GM12878 (cell line): ENCODE measurements at regions not wholly inside any gene's neighbourhood (a gene's known extent, or its start where the extent isn't known, plus 50 kb on each side); places are given as distances from the start of the nearest gene placed in this dataset.

Source experiments
- BMI1 ChIP-seq: fragments of 450-650 bp; IDR thresholded peaks from 2 replicates; pipeline ENCODE4 v1.6.1; 2016; ENCODE audit warnings: mild to moderate bottlenecking, moderate library complexity, borderline replicate concordance
- CREB1 ChIP-seq: IDR thresholded peaks from 2 replicates; pipeline ENCODE4 v1.6.1; 2012; ENCODE audit warnings: low read depth, mild to moderate bottlenecking, inconsistent platforms
- FOXM1 ChIP-seq: IDR thresholded peaks from 2 replicates; pipeline ENCODE4 v1.6.1; 2012; ENCODE audit warnings: low read depth, mild to moderate bottlenecking, inconsistent platforms, low read length, moderate library complexity
- HCFC1 ChIP-seq: fragments of 150-350 bp; IDR thresholded peaks from 2 replicates; pipeline ENCODE4 v1.6.1; 2014; ENCODE audit warnings: low read length
- LARP7 ChIP-seq: fragments of 450-650 bp; IDR thresholded peaks from 2 replicates; pipeline ENCODE4 v1.6.1; 2017; ENCODE audit warnings: mild to moderate bottlenecking
- MEF2B ChIP-seq: fragments of 450-650 bp; IDR thresholded peaks from 2 replicates; pipeline ENCODE4 v1.6.1; 2018; ENCODE audit warnings: mild to moderate bottlenecking, moderate library complexity; ENCODE audit not compliant: partially characterized antibody, poor library complexity, severe bottlenecking
- MTA3 ChIP-seq: IDR thresholded peaks from 2 replicates; pipeline ENCODE4 v1.6.1; 2012; ENCODE audit warnings: low read length, inconsistent platforms, borderline replicate concordance
- NR2C1 ChIP-seq: fragments of 450-650 bp; IDR thresholded peaks from 2 replicates; pipeline ENCODE4 v1.6.1; 2017; ENCODE audit warnings: antibody characterized with exemption, mild to moderate bottlenecking, moderate library complexity
- NR2F1 ChIP-seq: fragments of 450-650 bp; conservative IDR thresholded peaks from 2 replicates; pipeline ENCODE4 v1.6.1; 2017; ENCODE audit warnings: mild to moderate bottlenecking
- RBBP5 ChIP-seq: fragments of 200-600 bp; sonication (generic); conservative IDR thresholded peaks from 2 replicates; pipeline ENCODE4 v1.6.1; 2016
- RELA ChIP-seq: fragments of 450-650 bp; IDR thresholded peaks from 2 replicates; pipeline ENCODE4 v1.8.0; 2014; ENCODE audit warnings: borderline replicate concordance; ENCODE audit not compliant: partially characterized antibody
- SMAD5 ChIP-seq: IDR thresholded peaks from 2 replicates; pipeline ENCODE4 v1.6.1; 2016; ENCODE audit warnings: antibody characterized with exemption, low read depth
- SP1 ChIP-seq: IDR thresholded peaks from one replicate; pipeline ENCODE4 v1.6.1; 2011; ENCODE audit warnings: low read depth, low read length
- YY1 ChIP-seq: IDR thresholded peaks from 2 replicates; pipeline ENCODE4 v1.6.1; 2011; ENCODE audit warnings: low read depth, mild to moderate bottlenecking, low read length
- TF ChIP-seq, protein P1 (sequence below): fragments of 450-650 bp; IDR thresholded peaks from 2 replicates; pipeline ENCODE4 v1.6.1; 2016; ENCODE audit warnings: mild to moderate bottlenecking
- TF ChIP-seq, protein P2 (sequence below): IDR thresholded peaks from 2 replicates; pipeline ENCODE4 v1.6.1; 2011; ENCODE audit warnings: mild to moderate bottlenecking, low read depth, low read length, moderate library complexity; ENCODE audit not compliant: insufficient replicate concordance
- TF ChIP-seq, protein P3 (sequence below): fragments of 450-650 bp; IDR thresholded peaks from 2 replicates; pipeline ENCODE4 v1.6.1; 2017; ENCODE audit warnings: mild to moderate bottlenecking
- TF ChIP-seq, protein P4 (sequence below): fragments of 450-650 bp; IDR thresholded peaks from 2 replicates; pipeline ENCODE4 v1.6.1; 2017; ENCODE audit warnings: mild to moderate bottlenecking, low read depth, inconsistent platforms; ENCODE audit not compliant: poor library complexity, severe bottlenecking
- TF ChIP-seq, protein P5 (sequence below): fragments of 450-650 bp; conservative IDR thresholded peaks from 2 replicates; pipeline ENCODE4 v1.6.1; 2017; ENCODE audit warnings: mild to moderate bottlenecking, moderate library complexity
- TF ChIP-seq, protein P6 (sequence below): IDR thresholded peaks from 2 replicates; pipeline ENCODE4 v1.6.1; 2012; ENCODE audit warnings: low read length, inconsistent platforms

DNA sequence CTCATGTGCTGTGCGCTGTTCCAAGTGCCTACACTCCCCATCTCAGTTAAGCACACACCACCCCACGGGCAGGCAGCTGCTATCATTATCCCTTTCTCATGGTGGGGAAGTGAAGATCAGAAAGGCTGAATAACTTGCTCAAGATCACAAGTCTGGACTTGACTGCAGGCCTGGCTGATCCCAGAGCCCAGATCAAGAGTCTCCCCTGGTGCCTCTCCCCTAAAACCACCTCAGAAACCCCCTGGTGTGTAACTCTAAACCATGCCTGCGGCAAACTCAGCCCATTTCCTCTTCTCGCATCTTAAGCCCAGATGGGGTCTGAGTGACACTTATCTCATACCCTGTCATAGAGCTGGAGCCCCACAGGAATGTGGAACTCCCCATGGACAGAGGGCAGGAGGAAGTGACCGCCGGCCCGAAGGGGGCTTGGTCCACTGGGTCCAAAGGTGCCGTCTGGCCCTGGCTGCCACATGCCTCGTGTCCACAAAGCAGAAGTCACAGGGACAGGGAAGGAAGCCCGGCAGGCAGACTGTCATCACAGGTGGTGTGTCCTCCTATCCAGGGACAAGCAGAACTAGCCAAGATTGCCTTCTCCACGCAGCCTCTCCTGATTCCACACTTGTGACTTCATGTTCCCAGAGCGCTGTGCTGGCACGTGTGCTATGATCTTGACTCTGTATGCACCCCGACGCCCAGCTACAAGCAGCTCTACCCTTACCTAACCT, 92.1 kb downstream of the SYF2 start (continued):
- TF ChIP-seq, protein P1, sequence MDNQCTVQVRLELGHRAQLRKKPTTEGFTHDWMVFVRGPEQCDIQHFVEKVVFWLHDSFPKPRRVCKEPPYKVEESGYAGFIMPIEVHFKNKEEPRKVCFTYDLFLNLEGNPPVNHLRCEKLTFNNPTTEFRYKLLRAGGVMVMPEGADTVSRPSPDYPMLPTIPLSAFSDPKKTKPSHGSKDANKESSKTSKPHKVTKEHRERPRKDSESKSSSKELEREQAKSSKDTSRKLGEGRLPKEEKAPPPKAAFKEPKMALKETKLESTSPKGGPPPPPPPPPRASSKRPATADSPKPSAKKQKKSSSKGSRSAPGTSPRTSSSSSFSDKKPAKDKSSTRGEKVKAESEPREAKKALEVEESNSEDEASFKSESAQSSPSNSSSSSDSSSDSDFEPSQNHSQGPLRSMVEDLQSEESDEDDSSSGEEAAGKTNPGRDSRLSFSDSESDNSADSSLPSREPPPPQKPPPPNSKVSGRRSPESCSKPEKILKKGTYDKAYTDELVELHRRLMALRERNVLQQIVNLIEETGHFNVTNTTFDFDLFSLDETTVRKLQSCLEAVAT, result peak; percentile 98
- peak; percentile 56; the same call in 1 of the 2 replicates for TF ChIP-seq YY1
- TF ChIP-seq FOXM1, result peak; percentile 73; the same call in 1 of the 2 replicates
- TF ChIP-seq, protein P2, sequence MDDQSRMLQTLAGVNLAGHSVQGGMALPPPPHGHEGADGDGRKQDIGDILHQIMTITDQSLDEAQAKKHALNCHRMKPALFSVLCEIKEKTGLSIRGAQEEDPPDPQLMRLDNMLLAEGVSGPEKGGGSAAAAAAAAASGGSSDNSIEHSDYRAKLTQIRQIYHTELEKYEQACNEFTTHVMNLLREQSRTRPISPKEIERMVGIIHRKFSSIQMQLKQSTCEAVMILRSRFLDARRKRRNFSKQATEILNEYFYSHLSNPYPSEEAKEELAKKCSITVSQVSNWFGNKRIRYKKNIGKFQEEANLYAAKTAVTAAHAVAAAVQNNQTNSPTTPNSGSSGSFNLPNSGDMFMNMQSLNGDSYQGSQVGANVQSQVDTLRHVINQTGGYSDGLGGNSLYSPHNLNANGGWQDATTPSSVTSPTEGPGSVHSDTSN, result peak; percentile 80
- 0 out of 2 replicates have a peak, but pooled peaks have one; percentile 53 for TF ChIP-seq BMI1
- TF ChIP-seq CREB1, result peak; percentile 48; the same call in 1 of the 2 replicates
- TF ChIP-seq, protein P3, sequence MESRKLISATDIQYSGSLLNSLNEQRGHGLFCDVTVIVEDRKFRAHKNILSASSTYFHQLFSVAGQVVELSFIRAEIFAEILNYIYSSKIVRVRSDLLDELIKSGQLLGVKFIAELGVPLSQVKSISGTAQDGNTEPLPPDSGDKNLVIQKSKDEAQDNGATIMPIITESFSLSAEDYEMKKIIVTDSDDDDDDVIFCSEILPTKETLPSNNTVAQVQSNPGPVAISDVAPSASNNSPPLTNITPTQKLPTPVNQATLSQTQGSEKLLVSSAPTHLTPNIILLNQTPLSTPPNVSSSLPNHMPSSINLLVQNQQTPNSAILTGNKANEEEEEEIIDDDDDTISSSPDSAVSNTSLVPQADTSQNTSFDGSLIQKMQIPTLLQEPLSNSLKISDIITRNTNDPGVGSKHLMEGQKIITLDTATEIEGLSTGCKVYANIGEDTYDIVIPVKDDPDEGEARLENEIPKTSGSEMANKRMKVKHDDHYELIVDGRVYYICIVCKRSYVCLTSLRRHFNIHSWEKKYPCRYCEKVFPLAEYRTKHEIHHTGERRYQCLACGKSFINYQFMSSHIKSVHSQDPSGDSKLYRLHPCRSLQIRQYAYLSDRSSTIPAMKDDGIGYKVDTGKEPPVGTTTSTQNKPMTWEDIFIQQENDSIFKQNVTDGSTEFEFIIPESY, result no peak
- peak; percentile 78 for TF ChIP-seq NR2F1
- TF ChIP-seq HCFC1, result no peak
- TF ChIP-seq RBBP5, result no peak
- TF ChIP-seq RELA, result peak; percentile 84
- TF ChIP-seq, protein P4, sequence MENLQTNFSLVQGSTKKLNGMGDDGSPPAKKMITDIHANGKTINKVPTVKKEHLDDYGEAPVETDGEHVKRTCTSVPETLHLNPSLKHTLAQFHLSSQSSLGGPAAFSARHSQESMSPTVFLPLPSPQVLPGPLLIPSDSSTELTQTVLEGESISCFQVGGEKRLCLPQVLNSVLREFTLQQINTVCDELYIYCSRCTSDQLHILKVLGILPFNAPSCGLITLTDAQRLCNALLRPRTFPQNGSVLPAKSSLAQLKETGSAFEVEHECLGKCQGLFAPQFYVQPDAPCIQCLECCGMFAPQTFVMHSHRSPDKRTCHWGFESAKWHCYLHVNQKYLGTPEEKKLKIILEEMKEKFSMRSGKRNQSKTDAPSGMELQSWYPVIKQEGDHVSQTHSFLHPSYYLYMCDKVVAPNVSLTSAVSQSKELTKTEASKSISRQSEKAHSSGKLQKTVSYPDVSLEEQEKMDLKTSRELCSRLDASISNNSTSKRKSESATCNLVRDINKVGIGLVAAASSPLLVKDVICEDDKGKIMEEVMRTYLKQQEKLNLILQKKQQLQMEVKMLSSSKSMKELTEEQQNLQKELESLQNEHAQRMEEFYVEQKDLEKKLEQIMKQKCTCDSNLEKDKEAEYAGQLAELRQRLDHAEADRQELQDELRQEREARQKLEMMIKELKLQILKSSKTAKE, result peak; percentile 62
- TF ChIP-seq, protein P5, sequence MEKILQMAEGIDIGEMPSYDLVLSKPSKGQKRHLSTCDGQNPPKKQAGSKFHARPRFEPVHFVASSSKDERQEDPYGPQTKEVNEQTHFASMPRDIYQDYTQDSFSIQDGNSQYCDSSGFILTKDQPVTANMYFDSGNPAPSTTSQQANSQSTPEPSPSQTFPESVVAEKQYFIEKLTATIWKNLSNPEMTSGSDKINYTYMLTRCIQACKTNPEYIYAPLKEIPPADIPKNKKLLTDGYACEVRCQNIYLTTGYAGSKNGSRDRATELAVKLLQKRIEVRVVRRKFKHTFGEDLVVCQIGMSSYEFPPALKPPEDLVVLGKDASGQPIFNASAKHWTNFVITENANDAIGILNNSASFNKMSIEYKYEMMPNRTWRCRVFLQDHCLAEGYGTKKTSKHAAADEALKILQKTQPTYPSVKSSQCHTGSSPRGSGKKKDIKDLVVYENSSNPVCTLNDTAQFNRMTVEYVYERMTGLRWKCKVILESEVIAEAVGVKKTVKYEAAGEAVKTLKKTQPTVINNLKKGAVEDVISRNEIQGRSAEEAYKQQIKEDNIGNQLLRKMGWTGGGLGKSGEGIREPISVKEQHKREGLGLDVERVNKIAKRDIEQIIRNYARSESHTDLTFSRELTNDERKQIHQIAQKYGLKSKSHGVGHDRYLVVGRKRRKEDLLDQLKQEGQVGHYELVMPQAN, result 0 out of 2 replicates have a peak, but pooled peaks have one; percentile 25
- peak; percentile 7 for TF ChIP-seq SP1
- peak; percentile 84 for TF ChIP-seq MEF2B
- peak; percentile 58; the same call in 1 of the 2 replicates for TF ChIP-seq LARP7
- TF ChIP-seq, protein P6, sequence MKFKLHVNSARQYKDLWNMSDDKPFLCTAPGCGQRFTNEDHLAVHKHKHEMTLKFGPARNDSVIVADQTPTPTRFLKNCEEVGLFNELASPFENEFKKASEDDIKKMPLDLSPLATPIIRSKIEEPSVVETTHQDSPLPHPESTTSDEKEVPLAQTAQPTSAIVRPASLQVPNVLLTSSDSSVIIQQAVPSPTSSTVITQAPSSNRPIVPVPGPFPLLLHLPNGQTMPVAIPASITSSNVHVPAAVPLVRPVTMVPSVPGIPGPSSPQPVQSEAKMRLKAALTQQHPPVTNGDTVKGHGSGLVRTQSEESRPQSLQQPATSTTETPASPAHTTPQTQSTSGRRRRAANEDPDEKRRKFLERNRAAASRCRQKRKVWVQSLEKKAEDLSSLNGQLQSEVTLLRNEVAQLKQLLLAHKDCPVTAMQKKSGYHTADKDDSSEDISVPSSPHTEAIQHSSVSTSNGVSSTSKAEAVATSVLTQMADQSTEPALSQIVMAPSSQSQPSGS, result peak; percentile 50; the same call in 1 of the 2 replicates
- peak; percentile 75; the same call in 1 of the 2 replicates for TF ChIP-seq MTA3
- TF ChIP-seq NR2C1, result no peak
- TF ChIP-seq SMAD5, result no peak
